ENCODE measurements at regions not wholly inside any gene's neighbourhood (a gene's known extent, or its start where the extent isn't known, plus 50 kb on each side); places are given as distances from the start of the nearest gene placed in this dataset.

- intact Hi-C loops (cut with micrococcal nuclease), result no loop called here
- no peaks in the 10 kb centered on the region for H3K36me3 Mint-ChIP-seq (ENCODE audit: insufficient read depth, unreplicated experiment)
- ChIA-PET CTCF (interaction anchor here (0.8 kb wide), 1 partner anchor 12 kb away, joined by 3 read pairs; no protein-coding TSS in a partner anchor), POLR2A (no interaction called here)
- H3K4me3 Mint-ChIP-seq (ENCODE audit: unreplicated experiment), result no peak overlapping the region
- no peaks in the 10 kb centered on the region for H3K9me3 Mint-ChIP-seq (ENCODE audit: unreplicated experiment)
- no peak overlapping the region for H3K27ac Mint-ChIP-seq (ENCODE audit: low read depth, unreplicated experiment)
- H3K27me3 Mint-ChIP-seq (ENCODE audit: insufficient read depth, unreplicated experiment), result no peaks in the 10 kb centered on the region
- no peak for DNase-seq (ENCODE audit: unreplicated experiment)
- H3K4me1 Mint-ChIP-seq (ENCODE audit: insufficient read depth, unreplicated experiment), result no peaks in the 10 kb centered on the region
- no TSS peak for BruUV-seq (replicated peaks)
- no peak for TF ChIP-seq CTCF (IDR thresholded peaks at IDR 0.05; ENCODE audit: unreplicated experiment)
Measured at GRCh38 chr18:28707006-28707405, 530.1 kb upstream of the CDH2 start.

DNA sequence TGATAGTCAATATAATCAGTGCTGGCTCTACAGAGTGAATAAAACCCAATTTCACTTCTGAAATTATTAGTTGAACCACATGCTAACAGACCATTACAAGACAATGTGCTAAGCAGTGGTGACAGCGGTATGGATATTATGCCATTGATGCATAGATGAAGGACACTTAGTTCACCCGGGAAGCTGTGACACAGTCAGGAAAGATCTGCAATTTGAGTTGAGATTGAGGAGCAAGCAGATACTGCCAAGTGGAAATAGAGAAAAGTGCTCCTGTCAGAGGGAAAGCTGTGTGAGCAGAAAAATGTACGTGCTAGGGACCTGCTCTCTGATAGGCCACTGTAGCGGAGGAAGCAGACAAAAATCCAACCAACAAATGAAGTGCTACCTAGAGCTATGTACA, 529.5 kb upstream of the CDH2 start:
- BruUV-seq (replicated peaks), result no TSS peak
- ChIA-PET CTCF (interaction anchor here (0.8 kb wide), 1 partner anchor 13 kb away, joined by 3 read pairs; no protein-coding TSS in a partner anchor), POLR2A (no interaction called here)
- intact Hi-C loops (cut with micrococcal nuclease), result no loop called here
- TF ChIP-seq CTCF (IDR thresholded peaks at IDR 0.05; ENCODE audit: unreplicated experiment), result no peak
- Mint-ChIP-seq H3K4me1 (ENCODE audit: insufficient read depth, unreplicated experiment) (no peaks in the 10 kb centered on the region), H3K4me3 (ENCODE audit: unreplicated experiment) (no peak overlapping the region), H3K36me3 (ENCODE audit: insufficient read depth, unreplicated experiment) (no peaks in the 10 kb centered on the region), H3K9me3 (ENCODE audit: unreplicated experiment) (no peaks in the 10 kb centered on the region), H3K27ac (ENCODE audit: low read depth, unreplicated experiment) (no peak overlapping the region), H3K27me3 (ENCODE audit: insufficient read depth, unreplicated experiment) (no peaks in the 10 kb centered on the region)
- DNase-seq (ENCODE audit: unreplicated experiment), result no peak

GRCh38 chr18:28705482-28705881, 528.6 kb upstream of the CDH2 start:
- CTCF ChIA-PET, result no interaction called here
- peaks cover 5% of the 10 kb centered on the region for H3K9me3 Mint-ChIP-seq (ENCODE audit: unreplicated experiment)
- POLR2A ChIA-PET, result no interaction called here

DNA sequence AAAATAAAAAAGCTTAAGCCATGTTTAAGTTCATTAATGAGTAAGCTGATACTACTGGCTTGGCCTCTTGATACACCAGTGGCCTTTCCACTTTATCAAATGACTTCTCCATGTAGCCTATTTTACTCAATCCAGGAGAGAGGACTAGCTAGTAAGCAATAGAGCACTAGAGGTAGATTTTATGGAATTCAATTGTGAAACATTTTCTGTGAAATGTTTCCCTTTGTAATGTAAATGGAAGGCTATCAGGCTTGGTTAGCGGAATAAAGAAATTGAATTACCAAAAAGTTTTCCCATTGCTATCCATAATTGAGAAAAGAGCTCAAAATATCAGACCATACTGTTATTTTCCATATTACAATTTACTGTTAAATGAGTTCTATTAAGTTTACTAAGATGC, 515.4 kb upstream of the CDH2 start:
- no TSS peak for BruUV-seq (replicated peaks)
- DNase-seq (ENCODE audit: unreplicated experiment), result no peak
- POLR2A ChIA-PET, result no interaction called here
- peaks cover 4% of the 10 kb centered on the region for H3K4me1 Mint-ChIP-seq (ENCODE audit: insufficient read depth, unreplicated experiment)
- H3K27ac Mint-ChIP-seq (ENCODE audit: low read depth, unreplicated experiment), result no peak overlapping the region
- H3K9me3 Mint-ChIP-seq (ENCODE audit: unreplicated experiment), result no peaks in the 10 kb centered on the region
- CTCF ChIA-PET, result interaction anchor here (0.6 kb wide), 1 partner anchor 252 kb away, joined by 3 read pairs; no protein-coding TSS in a partner anchor
- TF ChIP-seq CTCF (IDR thresholded peaks at IDR 0.05; ENCODE audit: unreplicated experiment), result no peak
- H3K36me3 Mint-ChIP-seq (ENCODE audit: insufficient read depth, unreplicated experiment), result no peaks in the 10 kb centered on the region
- H3K4me3 Mint-ChIP-seq (ENCODE audit: unreplicated experiment), result no peak overlapping the region
- H3K27me3 Mint-ChIP-seq (ENCODE audit: insufficient read depth, unreplicated experiment), result no peaks in the 10 kb centered on the region
- intact Hi-C loops (cut with micrococcal nuclease), result no loop called here

More at GRCh38 chr18:28705482-28705881, 528.6 kb upstream of the CDH2 start:
- Mint-ChIP-seq H3K27me3 (ENCODE audit: insufficient read depth, unreplicated experiment) (no peaks in the 10 kb centered on the region), H3K27ac (ENCODE audit: low read depth, unreplicated experiment) (no peak overlapping the region), H3K36me3 (ENCODE audit: insufficient read depth, unreplicated experiment) (no peaks in the 10 kb centered on the region), H3K4me3 (ENCODE audit: unreplicated experiment) (no peak overlapping the region), H3K4me1 (ENCODE audit: insufficient read depth, unreplicated experiment) (no peaks in the 10 kb centered on the region)
- DNase-seq (ENCODE audit: unreplicated experiment), result no peak
- intact Hi-C loops (cut with micrococcal nuclease), result no loop called here
- no peak for TF ChIP-seq CTCF (IDR thresholded peaks at IDR 0.05; ENCODE audit: unreplicated experiment)
- no TSS peak for BruUV-seq (replicated peaks)

Data from MCF 10A (cell line).